H54 (cell line): ENCODE measurements at regions not wholly inside any gene's neighbourhood (a gene's known extent, or its start where the extent isn't known, plus 50 kb on each side); places are given as distances from the start of the nearest gene placed in this dataset.

Experiments
- DNase-seq: peaks from one replicate; pipeline ENCODE4 v3.0.0; 2011; ENCODE audit warnings: low spot score, mixed read lengths; ENCODE audit not compliant: insufficient read length
- FAIRE-seq: peaks from 3 replicates; lab custom pipeline; 2011; peaks lifted over from hg19 to GRCh38; lab: Jason Lieb, UNC
- POLR2A ChIP-seq: IDR thresholded peaks from 2 replicates; pipeline ENCODE4 v1.6.1; 2011; ENCODE audit warnings: low read depth, mild to moderate bottlenecking, low read length

DNA sequence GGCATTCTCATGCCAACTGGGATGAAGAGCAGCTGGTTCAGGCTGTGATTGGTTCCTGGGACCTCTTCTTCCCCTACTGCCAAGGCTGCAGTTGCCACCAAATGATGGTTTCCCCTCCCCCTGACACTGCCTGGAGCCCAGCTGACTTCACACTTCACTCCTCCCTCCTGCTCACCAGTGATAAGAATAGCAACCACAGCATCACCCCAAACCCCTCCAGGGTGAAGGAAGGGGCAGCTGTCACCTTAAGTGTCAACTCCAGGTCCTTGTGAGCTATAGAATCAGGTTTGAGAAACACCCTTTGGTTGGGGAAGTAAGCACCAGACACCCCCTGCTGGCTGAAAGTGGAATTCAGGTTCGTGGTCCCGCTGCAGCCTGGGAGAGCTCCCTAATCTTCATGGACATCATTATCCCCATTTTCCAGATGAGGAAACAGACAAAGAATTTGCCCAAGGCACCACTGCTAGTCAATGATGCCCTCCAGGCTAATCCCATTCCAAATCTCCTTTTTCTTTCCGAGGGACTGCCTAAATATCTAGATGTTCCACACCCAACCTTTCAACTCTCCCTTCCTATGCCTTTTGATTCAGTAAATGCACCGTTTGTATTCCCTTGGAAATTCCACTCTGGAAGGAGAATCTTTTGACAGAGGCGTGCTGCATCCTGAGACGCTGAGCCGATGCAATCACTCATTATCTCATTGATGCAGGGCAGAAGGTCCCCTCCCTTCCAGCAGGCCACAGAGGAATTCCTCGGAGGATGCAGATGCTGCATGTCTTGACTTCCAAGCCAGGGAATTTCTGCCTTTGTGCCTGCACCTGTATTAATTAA, 50.6 kb upstream of the UQCRFS1 start:
- no peak for TF ChIP-seq POLR2A
- DNase-seq (peak; percentile 43), FAIRE-seq (no peak)

DNA sequence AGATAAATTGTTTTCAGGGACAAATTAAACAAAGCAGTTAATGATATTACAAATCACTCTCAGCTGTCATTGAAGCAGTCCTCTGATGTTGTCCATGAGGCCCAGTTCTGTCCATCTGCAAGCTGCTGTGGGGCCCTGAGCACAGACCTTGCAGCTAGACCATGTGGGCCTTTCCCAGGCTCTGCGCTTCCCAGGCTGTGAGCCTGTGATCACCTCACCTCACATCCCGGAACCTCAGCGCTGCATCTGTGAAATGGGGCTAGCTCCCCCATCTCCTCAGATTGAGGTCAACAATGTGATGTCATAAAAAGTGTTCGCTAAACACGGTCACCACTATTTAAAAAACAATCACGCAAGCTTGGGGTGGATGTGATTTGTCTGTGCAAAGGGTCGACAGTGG, 51.9 kb upstream of the UQCRFS1 start:
- DNase-seq (no peak), FAIRE-seq (no peak)
- no peak for TF ChIP-seq POLR2A

DNA sequence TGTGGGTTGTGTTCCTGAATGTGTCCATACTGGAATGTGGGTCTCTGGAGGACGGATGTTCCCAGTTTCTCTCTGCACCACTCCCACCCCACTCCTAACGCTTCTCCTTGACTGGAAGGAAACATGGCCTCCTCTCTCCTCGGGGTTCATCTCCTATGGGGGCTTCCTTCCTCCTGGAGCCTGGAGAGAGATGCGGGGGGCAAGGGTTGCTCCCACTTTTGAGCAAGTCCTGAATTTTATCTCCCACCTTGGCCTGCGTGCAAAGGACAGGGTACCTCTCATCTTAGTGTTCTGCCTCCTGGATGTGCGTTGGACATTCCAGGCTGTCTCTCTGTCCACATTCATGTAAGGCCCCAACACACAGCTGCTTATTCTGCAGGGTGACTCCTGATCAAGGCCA, 52.5 kb upstream of the UQCRFS1 start:
- no peak for DNase-seq
- TF ChIP-seq POLR2A = no peak
- FAIRE-seq = no peak

DNA sequence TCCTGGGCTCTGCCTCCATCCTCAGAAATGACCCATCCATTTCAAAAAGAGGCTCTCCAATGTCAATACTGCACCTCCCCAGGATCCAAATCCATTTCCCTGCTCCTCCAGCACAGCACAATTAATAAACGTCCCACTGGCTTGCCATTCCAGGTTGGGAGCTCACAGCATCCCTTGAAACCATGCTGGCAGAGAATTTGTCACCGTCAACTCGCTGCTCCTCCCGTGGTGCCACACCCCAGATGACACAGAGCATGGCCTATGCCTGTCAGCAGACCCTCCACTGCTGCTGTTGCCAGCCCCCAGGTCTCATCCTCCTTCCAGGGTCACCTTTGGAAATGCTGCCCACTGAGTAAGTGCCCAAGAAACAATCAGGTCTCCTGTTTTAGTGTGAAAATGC, 53.0 kb upstream of the UQCRFS1 start:
- no peak for TF ChIP-seq POLR2A
- no peak for DNase-seq
- FAIRE-seq = no peak

DNA sequence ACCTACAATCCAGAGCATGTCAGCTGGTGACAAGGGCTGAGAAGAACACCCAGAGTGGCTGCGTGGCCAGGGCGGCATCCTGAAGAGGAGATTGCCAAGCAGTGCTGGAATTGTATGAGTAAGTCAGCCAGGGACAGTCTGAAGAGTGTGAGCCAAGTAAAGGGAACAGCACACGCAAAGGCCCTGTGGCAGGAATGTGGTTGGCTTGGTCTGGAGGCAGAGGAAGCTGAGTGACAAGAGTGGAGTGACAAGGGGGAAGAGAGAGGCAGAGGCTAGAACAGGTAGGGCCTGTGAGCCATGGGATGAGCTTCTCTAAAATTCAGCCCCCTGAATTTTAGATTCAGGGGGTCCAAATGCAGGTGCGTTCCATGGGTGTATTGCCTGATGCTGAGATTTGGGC, 53.7 kb upstream of the UQCRFS1 start:
- FAIRE-seq = no peak
- DNase-seq = no peak
- TF ChIP-seq POLR2A = no peak

DNA sequence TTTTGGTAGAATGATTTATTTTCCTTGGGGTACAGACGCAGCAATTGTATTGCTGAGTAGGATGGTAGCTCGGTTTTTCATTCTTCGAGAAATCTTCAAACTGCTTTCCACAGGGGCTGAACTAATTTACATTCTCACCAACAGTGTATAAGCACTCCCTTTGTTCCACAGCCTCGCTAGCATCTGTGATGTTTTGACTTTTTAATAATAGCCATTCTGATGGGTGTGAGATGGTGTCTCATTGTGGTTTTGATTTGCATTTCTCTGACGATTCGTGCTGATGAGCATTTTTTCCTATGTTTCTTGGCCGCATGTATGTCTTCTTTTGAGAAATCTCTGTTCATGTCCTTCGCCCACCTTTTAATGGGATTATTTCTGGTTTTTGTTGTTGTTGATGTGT, 54.8 kb upstream of the UQCRFS1 start:
- FAIRE-seq (no peak), DNase-seq (no peak)
- no peak for TF ChIP-seq POLR2A

DNA sequence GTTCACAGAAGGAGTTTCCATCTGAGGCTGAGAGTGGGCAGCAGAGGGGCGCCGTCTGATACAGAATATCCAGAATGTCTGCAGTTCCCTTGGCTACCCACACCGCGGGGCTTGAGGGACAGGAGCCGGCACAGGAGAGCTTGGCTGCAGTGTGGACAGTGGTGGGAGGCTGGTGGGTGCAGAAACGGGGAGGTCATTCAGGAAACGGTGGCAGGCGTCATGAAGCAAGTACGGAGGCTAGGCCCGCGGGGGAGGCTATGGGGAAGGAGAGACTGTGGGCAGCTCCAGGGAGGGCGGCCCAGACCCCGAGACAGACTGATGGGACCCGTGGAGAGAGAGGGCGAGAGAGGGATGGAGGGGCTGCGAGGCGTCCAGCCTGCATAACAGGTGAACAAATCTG, 55.2 kb upstream of the UQCRFS1 start:
- TF ChIP-seq POLR2A = no peak
- DNase-seq = no peak
- no peak for FAIRE-seq

DNA sequence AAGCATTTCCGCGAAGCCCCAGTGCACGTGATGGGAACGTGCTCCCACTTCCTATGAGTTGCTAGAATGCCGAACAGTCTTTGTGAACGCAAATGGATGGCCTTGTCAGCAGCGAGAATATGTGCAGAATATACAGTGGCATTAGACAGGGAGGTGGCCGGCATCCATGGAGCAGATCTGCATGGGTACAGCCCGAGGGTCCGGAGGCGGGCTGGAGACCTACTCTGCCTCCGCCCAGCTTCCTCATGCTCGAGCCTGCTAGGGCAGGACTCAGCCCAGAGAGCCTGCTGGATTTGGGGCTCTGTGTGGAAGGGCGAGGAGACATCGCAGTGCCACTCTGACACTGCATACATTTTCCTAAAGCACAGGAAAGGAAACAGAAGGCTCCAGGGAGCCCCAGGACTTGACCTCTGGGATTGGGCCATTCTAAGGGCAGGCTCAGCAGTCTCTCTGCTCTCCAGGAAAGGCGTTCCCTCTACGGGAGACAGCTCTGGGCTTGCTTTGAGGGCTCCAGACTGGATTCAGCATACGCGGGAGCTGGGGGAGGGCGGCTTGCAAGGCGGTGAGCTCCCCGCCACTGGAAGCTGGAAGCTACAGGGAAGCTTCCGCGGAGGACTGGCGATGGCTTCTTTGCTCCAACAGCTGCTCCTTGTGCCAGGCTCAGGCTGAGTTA, 55.9 kb upstream of the UQCRFS1 start:
- DNase-seq (no peak), FAIRE-seq (no peak)
- TF ChIP-seq POLR2A = no peak

DNA sequence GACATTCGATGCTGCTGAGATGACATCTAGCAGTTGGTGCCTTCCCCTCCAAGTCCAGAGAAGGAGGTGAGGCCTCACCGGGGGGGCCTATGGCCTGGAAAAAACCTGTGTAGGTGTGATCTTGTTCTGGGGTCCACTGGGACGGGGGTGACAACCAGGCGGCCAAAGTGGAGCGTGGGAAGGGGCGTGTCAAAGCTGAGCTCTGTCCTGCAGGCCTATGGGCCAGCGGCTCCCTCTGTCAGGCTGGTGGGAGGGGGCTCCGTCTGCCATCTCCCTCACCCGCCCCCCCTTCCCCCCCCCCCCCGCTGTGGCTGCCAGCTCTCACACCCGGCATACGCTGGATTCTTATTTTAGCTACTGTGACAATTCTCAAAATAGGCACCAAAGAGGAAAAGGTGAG, 56.7 kb upstream of the UQCRFS1 start:
- FAIRE-seq (no peak), DNase-seq (no peak)
- TF ChIP-seq POLR2A = no peak

DNA sequence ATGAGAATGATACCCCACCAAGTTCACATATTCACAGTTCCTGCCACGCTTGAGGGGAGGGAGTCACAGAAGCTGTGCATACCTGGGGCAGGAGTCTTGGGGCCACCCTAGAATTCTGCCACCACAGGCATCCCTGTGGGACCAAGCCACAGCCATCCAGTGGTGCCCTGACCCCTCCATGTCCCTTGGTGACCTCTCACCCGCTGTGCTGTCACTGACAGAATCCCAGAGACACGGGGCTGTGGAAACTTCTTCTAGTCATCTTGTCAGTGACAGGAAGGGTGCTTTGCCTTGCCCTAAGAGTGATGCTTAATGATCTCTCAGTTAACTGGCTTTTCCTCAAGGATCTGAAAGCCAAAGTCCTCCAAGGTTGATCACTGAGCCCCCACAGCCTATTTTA, 58.4 kb upstream of the UQCRFS1 start:
- no peak for TF ChIP-seq POLR2A
- DNase-seq = no peak
- FAIRE-seq = no peak

DNA sequence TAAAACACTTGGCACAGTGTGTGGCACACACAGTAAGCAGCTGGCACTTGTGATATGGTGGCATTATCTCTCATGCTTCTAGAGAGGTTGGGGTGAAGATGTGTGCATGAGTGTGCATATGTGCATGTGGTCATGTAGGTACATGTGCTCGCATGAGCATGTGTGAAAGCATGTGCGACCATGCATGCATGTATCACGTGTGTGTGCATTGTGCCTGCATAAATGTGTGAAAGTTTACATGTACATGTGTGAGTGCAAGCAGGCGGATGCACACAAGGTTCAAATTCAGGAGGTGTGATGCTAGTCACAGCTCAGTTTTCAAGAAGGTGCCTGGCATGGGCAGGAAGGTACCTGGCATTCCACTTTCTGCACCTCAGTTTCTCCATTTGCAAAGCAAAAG, 59.0 kb upstream of the UQCRFS1 start:
- DNase-seq (no peak), FAIRE-seq (no peak)
- TF ChIP-seq POLR2A = no peak

DNA sequence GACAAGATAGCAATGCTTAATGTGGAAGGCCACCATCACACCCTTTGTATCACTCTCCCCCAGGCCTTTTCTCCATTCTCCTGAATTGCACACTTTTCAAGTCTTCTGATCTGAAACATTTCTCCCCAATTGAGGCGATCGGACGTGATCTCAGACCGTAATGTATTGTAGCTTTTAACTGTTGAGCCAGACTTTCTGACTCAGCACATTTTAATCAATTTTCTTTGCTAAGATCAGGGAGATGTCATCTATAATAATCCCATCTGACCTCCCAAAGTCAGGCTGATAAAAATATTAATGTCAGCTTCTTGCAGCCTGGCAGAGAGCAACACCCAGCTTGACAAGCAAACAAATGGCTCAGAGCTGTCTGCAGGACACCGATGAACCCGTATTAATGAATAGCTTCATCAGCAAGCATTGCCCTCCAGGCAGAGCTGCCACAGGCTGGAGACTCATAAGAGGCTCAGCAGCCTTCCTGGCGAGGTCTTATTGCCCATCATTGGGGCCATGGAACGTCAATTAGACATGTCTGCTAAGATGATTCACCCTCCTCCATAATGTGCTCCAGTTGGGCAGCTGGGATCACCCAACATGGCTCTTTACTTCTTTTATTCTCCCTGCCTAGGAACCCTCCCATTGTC, 60.2 kb upstream of the UQCRFS1 start:
- DNase-seq (no peak), FAIRE-seq (no peak)
- no peak for TF ChIP-seq POLR2A

DNA sequence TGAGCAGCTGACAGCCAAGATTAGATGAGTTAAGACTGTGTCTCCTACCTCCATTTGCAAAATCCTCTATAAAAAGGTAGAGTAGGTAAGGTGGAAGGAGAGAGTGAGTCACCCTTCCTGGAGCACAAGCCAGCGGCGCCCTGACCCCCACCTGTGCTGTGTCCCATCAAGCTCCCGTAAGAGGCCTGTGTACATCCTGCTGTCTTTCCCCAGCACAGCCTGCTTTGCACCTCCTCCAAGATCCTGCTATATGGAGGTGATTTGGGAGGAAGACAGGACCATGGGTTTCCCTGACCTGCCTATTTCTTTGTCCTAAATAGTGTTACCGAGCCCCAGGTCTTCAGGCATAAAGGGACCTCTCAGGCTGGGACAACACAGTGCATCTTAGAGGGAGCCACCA, 62.3 kb upstream of the UQCRFS1 start:
- FAIRE-seq (no peak), DNase-seq (no peak)
- no peak for TF ChIP-seq POLR2A

DNA sequence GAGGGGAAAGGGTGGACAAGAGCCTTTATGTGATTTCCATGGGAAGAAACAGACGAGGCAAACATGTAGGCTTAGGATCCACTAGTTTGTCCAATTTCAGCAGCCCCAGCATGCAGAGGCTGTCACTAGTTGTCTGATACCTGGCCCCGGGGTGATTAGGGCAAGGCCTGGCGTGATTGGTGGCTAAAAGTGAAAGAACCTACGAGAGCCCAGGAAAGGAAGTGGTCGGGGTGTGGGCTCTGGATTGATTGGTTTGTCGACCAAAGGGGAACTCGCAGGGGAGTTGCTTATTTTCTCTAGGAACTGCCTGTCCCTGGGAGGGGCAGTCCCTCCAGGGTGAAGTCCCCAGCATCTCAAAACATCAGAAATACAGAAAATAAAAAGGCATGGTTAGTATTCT, 64.2 kb upstream of the UQCRFS1 start:
- peak; percentile 82 for DNase-seq
- no peak for TF ChIP-seq POLR2A
- FAIRE-seq = peak; percentile 64
